GM18505 (cell line): ENCODE measurements at regions not wholly inside any gene's neighbourhood (a gene's known extent, or its start where the extent isn't known, plus 50 kb on each side); places are given as distances from the start of the nearest gene placed in this dataset.

Experiments
- ATAC-seq: cut with Tn5 transposase; IDR thresholded peaks from one replicate; pipeline ENCODE4 v1.9.1; 2021; ENCODE audit not compliant: unreplicated experiment
- POLR2A ChIP-seq: IDR thresholded peaks from 4 replicates; pipeline ENCODE4 v1.6.1; 2011; ENCODE audit warnings: borderline replicate concordance; ENCODE audit not compliant: insufficient read depth, insufficient read length; ENCODE audit errors: extremely low read depth

GRCh38 chr9:28034242-28034641 is 461.0 kb upstream of the C9orf72 start:
- TF ChIP-seq POLR2A = no peak
- ATAC-seq = no peak

GRCh38 chr9:28037968-28038367 is 464.7 kb upstream of the C9orf72 start:
- no peak for TF ChIP-seq POLR2A
- no peak for ATAC-seq

DNA sequence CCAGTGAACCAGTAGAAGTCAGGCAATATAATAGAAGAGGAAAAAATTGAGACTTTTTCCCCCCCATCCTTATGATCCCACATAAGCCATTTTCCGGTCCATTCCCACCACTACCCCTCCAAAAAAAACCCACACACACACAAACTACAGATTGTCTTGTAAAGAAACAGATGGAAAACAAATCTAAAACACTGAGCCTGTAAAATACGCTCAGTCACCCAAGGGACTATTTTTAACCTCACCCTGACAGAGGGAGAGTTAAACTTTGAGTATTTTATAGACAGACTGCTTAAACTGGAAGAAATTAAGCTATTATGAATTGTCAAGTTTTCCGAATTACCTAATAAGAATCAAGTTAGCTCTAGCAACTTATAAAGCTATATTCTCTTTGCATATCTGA is 471.8 kb upstream of the C9orf72 start:
- TF ChIP-seq POLR2A = no peak
- ATAC-seq = no peak

- ATAC-seq = no peak
- TF ChIP-seq POLR2A = no peak
These were observed 476.8 kb upstream of the C9orf72 start for GRCh38 chr9:28050046-28050445.

GRCh38 chr9:28050941-28051340 is 477.7 kb upstream of the C9orf72 start:
- no peak for TF ChIP-seq POLR2A
- ATAC-seq = no peak

DNA sequence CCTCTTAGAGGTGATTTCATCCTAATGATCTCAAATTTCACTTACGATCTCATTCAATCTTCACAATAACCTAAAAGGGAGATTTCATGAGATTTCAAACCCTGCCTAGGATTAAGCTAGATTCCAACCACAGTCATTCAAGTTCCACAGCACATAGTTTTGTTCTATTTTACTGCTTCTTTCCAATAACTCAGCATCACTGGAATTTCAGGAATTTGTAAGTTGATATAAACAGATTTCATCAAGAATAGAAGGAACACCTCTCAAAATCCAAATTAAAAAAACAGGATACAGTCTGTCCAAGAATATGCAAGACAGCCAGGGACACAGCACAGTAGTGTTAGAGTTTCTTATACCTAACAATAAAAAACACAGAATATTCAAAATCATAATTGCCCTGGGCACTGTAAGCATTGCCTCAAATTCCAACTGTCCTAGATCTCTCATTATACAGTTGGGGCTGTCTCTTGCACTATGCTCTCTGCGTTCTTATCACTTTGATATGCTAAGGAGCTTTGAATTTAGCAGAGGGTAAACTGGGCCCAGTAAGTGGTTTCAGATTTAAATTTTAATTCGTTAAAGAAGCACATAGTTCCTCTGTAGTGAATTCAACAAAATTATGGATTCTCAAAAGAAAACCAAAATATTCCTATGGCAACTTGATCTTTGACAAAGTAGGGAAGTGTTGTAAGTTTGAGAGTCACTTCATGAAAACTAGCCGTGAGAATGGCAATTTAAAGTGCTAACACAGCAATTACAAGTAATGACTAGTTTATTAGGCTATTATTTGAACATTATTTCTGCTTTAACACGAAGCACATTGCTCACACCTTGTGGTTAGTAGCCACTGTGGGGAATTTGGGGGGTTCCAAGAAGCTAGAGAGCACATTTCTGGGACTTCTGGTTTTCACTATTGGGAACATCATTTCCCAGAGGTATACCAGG is 478.6 kb upstream of the C9orf72 start:
- ATAC-seq = no peak
- no peak for TF ChIP-seq POLR2A

DNA sequence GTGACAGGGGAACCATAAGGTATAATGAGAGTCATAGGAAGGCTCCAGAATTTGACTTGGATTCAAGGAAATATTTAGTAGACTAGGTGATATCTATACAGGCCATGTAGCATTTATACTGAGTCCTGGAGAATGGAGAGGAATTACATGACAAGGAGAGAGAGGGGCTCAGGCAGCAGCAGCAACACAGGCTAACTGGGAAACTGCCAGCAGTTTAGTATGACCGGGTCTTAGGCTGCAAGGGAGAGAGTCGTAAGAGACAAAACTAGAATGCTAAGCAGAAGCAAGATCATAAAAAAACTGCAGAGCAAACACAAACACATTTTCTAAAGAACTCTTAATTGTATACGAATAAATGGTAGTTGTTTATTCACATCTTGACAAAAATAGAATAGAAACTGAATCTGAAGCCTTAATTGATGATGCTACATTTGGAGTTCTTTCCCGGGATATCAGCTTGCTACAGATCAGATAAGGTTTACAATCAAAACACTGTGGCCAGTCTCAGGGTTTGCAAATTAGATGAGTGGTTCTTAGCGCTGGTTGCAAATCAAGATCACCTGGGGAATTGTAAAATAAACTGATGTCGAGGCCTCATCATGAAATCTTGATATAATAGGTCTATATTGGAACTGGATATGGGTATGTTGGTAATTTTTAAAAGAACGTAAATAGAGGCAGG is 480.0 kb upstream of the C9orf72 start:
- no peak for ATAC-seq
- TF ChIP-seq POLR2A = no peak

- TF ChIP-seq POLR2A = no peak
- no peak for ATAC-seq
These were observed 482.7 kb upstream of the C9orf72 start for GRCh38 chr9:28056006-28056405.

GRCh38 chr9:28056466-28056865 is 483.2 kb upstream of the C9orf72 start:
- ATAC-seq = no peak
- TF ChIP-seq POLR2A = no peak

GRCh38 chr9:28059192-28059591 is 485.9 kb upstream of the C9orf72 start:
- no peak for ATAC-seq
- no peak for TF ChIP-seq POLR2A

DNA sequence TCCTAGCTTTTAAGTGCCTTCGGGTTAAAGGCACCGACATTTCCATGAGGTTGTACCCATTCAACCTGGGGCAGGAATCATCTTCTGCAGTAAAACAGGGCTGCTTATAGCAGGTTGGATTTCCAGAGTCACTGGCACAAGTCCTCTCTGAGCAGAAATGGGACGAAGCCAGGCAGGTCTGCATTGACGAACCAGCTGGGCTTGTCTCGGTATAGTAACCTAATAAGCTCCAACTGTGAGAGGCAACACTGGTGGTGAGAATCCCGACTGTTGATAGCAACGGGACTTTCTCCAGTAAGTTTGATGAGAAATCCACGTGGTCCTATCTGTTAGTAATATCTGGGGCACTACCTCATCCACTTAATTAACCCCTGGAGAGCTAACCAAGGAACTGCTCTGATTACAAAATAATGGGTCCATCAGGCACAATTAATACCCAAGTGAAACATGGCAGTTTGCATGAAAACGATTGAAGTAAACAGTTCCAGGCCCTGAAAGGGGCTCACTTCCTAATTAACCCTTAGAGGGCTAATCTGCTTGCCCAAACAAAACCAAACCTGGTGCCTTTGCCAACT is 491.0 kb upstream of the C9orf72 start:
- ATAC-seq = no peak
- TF ChIP-seq POLR2A = no peak

- TF ChIP-seq POLR2A = no peak
- ATAC-seq = no peak
These were observed 500.0 kb upstream of the C9orf72 start for GRCh38 chr9:28073270-28073669.

DNA sequence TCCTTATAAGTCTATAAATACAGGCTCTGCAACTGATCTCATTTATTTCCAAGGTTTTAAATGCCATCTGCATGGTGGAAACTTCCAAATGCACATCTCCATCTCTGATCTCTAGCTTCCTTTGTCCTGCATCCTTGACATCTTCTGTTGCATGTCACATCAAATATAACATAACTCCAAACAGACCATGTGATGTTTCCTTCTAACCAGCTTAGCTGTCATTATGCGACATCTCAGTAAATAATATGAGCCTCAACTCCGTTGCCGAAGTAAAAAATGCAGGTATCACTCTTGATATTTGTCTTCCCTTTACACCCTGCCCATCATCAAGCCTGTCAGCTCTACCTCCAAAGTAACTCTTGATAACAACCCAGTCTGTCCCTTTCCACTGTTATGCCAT is 506.4 kb upstream of the C9orf72 start:
- ATAC-seq = no peak
- TF ChIP-seq POLR2A = no peak

DNA sequence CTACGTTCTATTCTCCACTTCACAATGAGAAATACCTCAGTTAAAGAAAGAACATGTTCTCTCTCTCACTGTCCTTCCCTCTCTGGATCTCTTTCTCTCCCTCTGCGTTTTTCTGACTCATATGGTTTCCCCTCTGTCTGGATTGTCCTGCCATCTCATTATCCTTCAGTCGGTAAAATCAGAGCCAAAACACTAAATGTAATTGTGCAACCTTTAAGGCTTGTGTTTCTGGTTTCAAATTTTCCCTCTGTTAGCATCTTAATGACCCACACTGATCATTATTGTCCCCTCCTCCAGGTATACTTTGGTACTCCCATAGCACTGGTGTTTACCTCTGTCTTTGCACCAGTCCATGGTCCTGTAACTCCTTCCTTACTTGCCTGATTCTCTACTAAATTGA is 509.4 kb upstream of the C9orf72 start:
- TF ChIP-seq POLR2A = no peak
- no peak for ATAC-seq
